A673 (cell line): ENCODE measurements at regions not wholly inside any gene's neighbourhood (a gene's known extent, or its start where the extent isn't known, plus 50 kb on each side); places are given as distances from the start of the nearest gene placed in this dataset.
"Not testable (repeated sequence)": the region's sequence is repeated elsewhere in the genome, so short reads cannot be mapped to it uniquely, and the experiment has no call there.

ENCODE experiments used
- BruUV-seq: library from RNA; stranded (reverse); fragments of 400-500 nt; replicated peaks from 2 replicates; lab custom pipeline; 2021; lab: Mats Ljungman, UMichigan
- CTCF ChIA-PET: fragments of 300-600 bp; sonication (Branson Sonifier 250); formaldehyde crosslinking; loops from one replicate; lab custom pipeline; 2022; ENCODE audit warnings: antibody characterized with exemption; lab: Charles Lee
- POLR2A ChIA-PET: fragments of 300-600 bp; sonication (Branson Sonifier 250); formaldehyde crosslinking; loops from one replicate; lab custom pipeline; 2022; ENCODE audit warnings: antibody characterized with exemption; ENCODE audit not compliant: low non-redundant PET; lab: Charles Lee
- DNase-seq: peaks from one replicate; pipeline ENCODE4 v3.0.0-alpha.2; 2015; ENCODE audit warnings: low spot score
- H3K27ac ChIP-seq: fragments of 200-600 bp; sonication (generic); 2 replicates; pipeline ENCODE4 v1.5.1; 2016; ENCODE audit warnings: mixed run types, low read depth, mild to moderate bottlenecking, mixed read lengths, antibody characterized with exemption, low read length; ENCODE audit not compliant: poor library complexity, severe bottlenecking
- H3K27me3 ChIP-seq: fragments of 200-600 bp; sonication (generic); replicated peaks from 2 replicates; pipeline ENCODE4 v1.6.1; 2017; ENCODE audit warnings: mixed run types, low read depth, mild to moderate bottlenecking, mixed read lengths, antibody characterized with exemption, low read length; ENCODE audit not compliant: insufficient read depth, poor library complexity
- H3K36me3 ChIP-seq: fragments of 200-600 bp; sonication (generic); 2 replicates; pipeline ENCODE4 v1.6.1; 2016; ENCODE audit warnings: mixed run types, mild to moderate bottlenecking, mixed read lengths, antibody characterized with exemption, low read length; ENCODE audit not compliant: insufficient read depth, poor library complexity, severe bottlenecking
- H3K4me1 ChIP-seq: fragments of 200-600 bp; sonication (generic); 2 replicates; pipeline ENCODE4 v1.6.1; 2017; ENCODE audit warnings: mixed run types, mild to moderate bottlenecking, mixed read lengths, antibody characterized with exemption, low read length; ENCODE audit not compliant: insufficient read depth, poor library complexity, severe bottlenecking
- H3K4me3 ChIP-seq: fragments of 200-600 bp; sonication (generic); 2 replicates; pipeline ENCODE4 v1.5.1; 2016; ENCODE audit warnings: low read depth, mixed run types, mild to moderate bottlenecking, mixed read lengths, low read length; ENCODE audit not compliant: poor library complexity, severe bottlenecking
- H3K9me3 ChIP-seq: fragments of 200-600 bp; sonication (generic); 2 replicates; pipeline ENCODE4 v1.6.1; 2016; ENCODE audit warnings: mixed run types, low read depth, mild to moderate bottlenecking, mixed read lengths, antibody characterized with exemption, low read length; ENCODE audit not compliant: poor library complexity, severe bottlenecking
- EZH2 ChIP-seq: fragments of 200-600 bp; sonication (generic); IDR thresholded peaks from 2 replicates; pipeline ENCODE4 v1.6.1; 2017; ENCODE audit warnings: borderline replicate concordance, low read depth, mild to moderate bottlenecking, mixed read lengths, antibody characterized with exemption, low read length; ENCODE audit not compliant: poor library complexity, severe bottlenecking
- intact Hi-C: fragments of 100-400 bp; cut with micrococcal nuclease; formaldehyde crosslinking; loops from one replicate; pipeline ENCODE4 v1.10.0; 2022; ENCODE audit not compliant: unreplicated experiment
- TF ChIP-seq, protein P1 (sequence below): fragments of 300-800, 200-600 bp; sonication (generic); conservative IDR thresholded peaks from 2 replicates; pipeline ENCODE4 v1.5.1; 2017; ENCODE audit warnings: low read depth, mild to moderate bottlenecking, antibody characterized with exemption, low read length, moderate library complexity, mixed read lengths

DNA sequence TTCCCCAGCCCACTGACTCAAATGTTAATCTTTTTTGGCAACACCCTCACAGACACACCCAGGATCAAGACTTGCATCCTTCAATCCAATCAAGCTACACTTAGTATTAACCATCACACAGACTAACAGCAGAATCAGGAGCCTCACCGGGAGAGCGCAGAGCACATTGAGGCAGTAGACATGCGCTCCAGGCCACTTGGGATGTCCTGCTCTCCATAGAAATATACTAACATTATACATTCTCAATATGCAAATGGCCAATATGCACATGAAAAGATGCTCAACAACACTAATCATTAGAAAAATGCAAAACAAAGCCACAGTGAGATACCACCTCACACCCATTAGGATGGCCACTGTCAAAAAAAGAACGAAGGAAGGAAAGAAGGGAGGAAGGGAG lies 135.0 kb upstream of the KCNE2 start:
- Histone ChIP-seq H3K4me3 (no peak overlapping the region), H3K4me1 (no peaks in the 10 kb centered on the region), H3K36me3 (no peaks in the 10 kb centered on the region), H3K27ac (no peak overlapping the region), H3K27me3 (no peaks in the 10 kb centered on the region), H3K9me3 (no peaks in the 10 kb centered on the region)
- TF ChIP-seq, protein P1, sequence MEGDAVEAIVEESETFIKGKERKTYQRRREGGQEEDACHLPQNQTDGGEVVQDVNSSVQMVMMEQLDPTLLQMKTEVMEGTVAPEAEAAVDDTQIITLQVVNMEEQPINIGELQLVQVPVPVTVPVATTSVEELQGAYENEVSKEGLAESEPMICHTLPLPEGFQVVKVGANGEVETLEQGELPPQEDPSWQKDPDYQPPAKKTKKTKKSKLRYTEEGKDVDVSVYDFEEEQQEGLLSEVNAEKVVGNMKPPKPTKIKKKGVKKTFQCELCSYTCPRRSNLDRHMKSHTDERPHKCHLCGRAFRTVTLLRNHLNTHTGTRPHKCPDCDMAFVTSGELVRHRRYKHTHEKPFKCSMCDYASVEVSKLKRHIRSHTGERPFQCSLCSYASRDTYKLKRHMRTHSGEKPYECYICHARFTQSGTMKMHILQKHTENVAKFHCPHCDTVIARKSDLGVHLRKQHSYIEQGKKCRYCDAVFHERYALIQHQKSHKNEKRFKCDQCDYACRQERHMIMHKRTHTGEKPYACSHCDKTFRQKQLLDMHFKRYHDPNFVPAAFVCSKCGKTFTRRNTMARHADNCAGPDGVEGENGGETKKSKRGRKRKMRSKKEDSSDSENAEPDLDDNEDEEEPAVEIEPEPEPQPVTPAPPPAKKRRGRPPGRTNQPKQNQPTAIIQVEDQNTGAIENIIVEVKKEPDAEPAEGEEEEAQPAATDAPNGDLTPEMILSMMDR: no peak
- BruUV-seq: no TSS peak
- CTCF ChIA-PET: no interaction called here
- DNase-seq: no peak
- intact Hi-C loops: no loop called here
- POLR2A ChIA-PET: no interaction called here

DNA sequence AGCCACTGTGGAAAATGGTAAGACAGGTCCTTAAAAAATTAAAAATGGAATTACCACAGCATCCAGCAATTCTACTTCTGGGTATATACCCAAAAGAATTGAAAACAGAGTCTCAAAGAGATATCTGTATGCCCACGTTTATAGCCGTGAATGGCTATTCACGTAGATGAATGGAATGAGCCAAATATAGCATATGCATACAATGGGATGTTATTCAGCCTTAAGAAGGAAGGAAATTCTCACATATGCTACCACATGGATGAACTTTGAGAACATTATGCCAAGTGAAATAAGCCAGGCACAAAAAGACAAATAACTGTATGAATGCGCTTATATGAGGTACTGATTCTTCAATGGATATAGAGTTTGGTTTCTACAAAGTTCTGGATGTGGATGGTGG lies 134.5 kb upstream of the KCNE2 start:
- Histone ChIP-seq H3K36me3 (no peaks in the 10 kb centered on the region), H3K27me3 (no peaks in the 10 kb centered on the region), H3K4me3 (no peak overlapping the region), H3K9me3 (no peaks in the 10 kb centered on the region), H3K4me1 (no peaks in the 10 kb centered on the region), H3K27ac (no peak overlapping the region)
- intact Hi-C loops: no loop called here
- BruUV-seq: no TSS peak
- POLR2A ChIA-PET: no interaction called here
- CTCF ChIA-PET: no interaction called here
- TF ChIP-seq, protein P1: no peak
- no peak for TF ChIP-seq EZH2
- DNase-seq: no peak

DNA sequence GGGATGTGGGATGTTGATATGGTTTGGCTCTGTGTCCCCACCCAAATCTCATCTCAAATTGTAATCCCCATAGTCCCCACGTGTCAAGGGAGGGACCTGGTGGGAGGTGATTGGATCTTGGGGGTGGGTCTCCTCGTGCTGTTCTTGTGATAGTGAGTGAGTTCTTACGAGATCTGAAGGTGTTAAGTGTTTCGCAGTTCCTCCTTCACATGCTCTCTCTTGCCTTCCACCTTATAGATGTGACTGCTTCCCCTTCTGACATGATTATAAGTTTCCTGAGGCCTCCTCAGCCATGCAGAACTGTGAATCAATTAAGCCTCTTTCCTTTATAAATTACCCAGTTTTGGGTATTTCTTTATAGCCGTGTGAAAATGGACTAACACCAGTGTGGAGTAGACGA lies 130.1 kb upstream of the KCNE2 start:
- CTCF ChIA-PET, H3K27ac ChIP-seq, H3K4me3 ChIP-seq, POLR2A ChIA-PET, BruUV-seq, H3K36me3 ChIP-seq, intact Hi-C loops, H3K9me3 ChIP-seq, DNase-seq, H3K27me3 ChIP-seq: not testable (repeated sequence)
- H3K4me1 ChIP-seq: peaks cover 13% of the 10 kb centered on the region

DNA sequence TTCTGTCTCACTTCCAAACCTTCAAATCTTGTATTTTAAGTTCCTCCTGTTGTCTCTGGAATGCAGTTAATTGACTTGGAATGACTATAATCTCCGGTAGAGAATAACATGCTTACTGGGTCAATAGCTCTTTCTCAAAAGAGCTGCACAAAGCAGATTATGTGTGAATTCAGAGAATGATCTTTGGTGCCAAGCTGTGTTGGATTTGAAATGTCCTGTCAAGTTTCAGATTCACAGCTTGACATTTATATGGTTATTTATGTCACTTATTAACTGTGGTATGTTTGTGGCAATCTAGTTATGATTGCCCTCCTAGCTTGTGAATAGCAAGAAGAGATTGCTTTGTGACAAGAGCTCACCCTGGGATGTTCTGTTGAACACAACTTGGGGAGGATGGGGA lies 128.3 kb upstream of the KCNE2 start:
- ChIA-PET POLR2A (interaction anchor here (0.5 kb wide), 1 partner anchor 13 kb away, joined by 3 read pairs; no protein-coding TSS in a partner anchor), CTCF (interaction anchor here (0.5 kb wide), 1 partner anchor 138 kb away, joined by 6 read pairs; no protein-coding TSS in a partner anchor)
- Histone ChIP-seq H3K27ac (no peak overlapping the region), H3K4me3 (no peak overlapping the region), H3K9me3 (peaks cover 7% of the 10 kb centered on the region), H3K36me3 (no peaks in the 10 kb centered on the region), H3K4me1 (peaks cover 13% of the 10 kb centered on the region), H3K27me3 (peaks cover 8% of the 10 kb centered on the region)
- intact Hi-C loops: no loop called here
- BruUV-seq: no TSS peak
- TF ChIP-seq, protein P1: no peak
- no peak for TF ChIP-seq EZH2
- DNase-seq: peak; percentile 84
